GM23248 (cell line): ENCODE measurements at regions not wholly inside any gene's neighbourhood (a gene's known extent, or its start where the extent isn't known, plus 50 kb on each side); places are given as distances from the start of the nearest gene placed in this dataset.

Experiments
- DNase-seq: peaks from one replicate; pipeline ENCODE4 v3.0.0-alpha.2; 2015
- H2AFZ ChIP-seq: fragments of 200-600 bp; sonication (generic); 2 replicates; pipeline ENCODE4 v1.6.1; 2016; ENCODE audit warnings: antibody characterized with exemption
- H3F3A ChIP-seq: fragments of 200-600 bp; sonication (generic); 2 replicates; pipeline ENCODE4 v1.6.1; 2016; ENCODE audit warnings: mild to moderate bottlenecking, antibody characterized with exemption, mixed run types; ENCODE audit not compliant: insufficient read depth
- H3K27ac ChIP-seq: fragments of 200-600 bp; sonication (generic); 2 replicates; pipeline ENCODE4 v1.5.1; 2016; ENCODE audit warnings: mild to moderate bottlenecking
- H3K27me3 ChIP-seq: fragments of 200-600 bp; sonication (generic); replicated peaks from 2 replicates; pipeline ENCODE4 v1.6.1; 2016; ENCODE audit warnings: mild to moderate bottlenecking; ENCODE audit not compliant: insufficient read depth
- H3K36me3 ChIP-seq: fragments of 200-600 bp; sonication (generic); 2 replicates; pipeline ENCODE4 v1.6.1; 2016; ENCODE audit warnings: low read depth, mild to moderate bottlenecking
- H3K4me1 ChIP-seq: fragments of 200-600 bp; sonication (generic); 2 replicates; pipeline ENCODE4 v1.6.1; 2016; ENCODE audit warnings: mild to moderate bottlenecking; ENCODE audit not compliant: insufficient read depth
- H3K4me2 ChIP-seq: fragments of 200-600 bp; sonication (generic); one replicate; pipeline ENCODE4 v1.6.1; 2016; ENCODE audit warnings: mild to moderate bottlenecking; ENCODE audit not compliant: unreplicated experiment
- H3K4me3 ChIP-seq: fragments of 200-600 bp; sonication (generic); 2 replicates; pipeline ENCODE4 v1.5.1; 2016; ENCODE audit warnings: mild to moderate bottlenecking
- H3K79me2 ChIP-seq: fragments of 200-600 bp; sonication (generic); 2 replicates; pipeline ENCODE4 v1.6.1; 2016; ENCODE audit warnings: mild to moderate bottlenecking; ENCODE audit not compliant: insufficient read depth
- H3K9ac ChIP-seq: fragments of 200-600 bp; sonication (generic); 2 replicates; pipeline ENCODE4 v1.6.1; 2016; ENCODE audit warnings: mild to moderate bottlenecking
- H3K9me2 ChIP-seq: fragments of 200-600 bp; sonication (generic); 2 replicates; pipeline ENCODE4 v1.6.1; 2016; ENCODE audit warnings: mixed run types, mild to moderate bottlenecking, moderate library complexity; ENCODE audit not compliant: insufficient read depth
- H3K9me3 ChIP-seq: fragments of 200-600 bp; sonication (generic); one replicate; pipeline ENCODE4 v1.6.1; 2017; ENCODE audit warnings: low read depth
- H4K20me1 ChIP-seq: fragments of 200-600 bp; sonication (generic); 2 replicates; pipeline ENCODE4 v1.6.0; 2016; ENCODE audit not compliant: insufficient read depth
- EZH2 ChIP-seq: fragments of 200-600 bp; sonication (generic); IDR thresholded peaks from 2 replicates; pipeline ENCODE4 v1.6.1; 2018; ENCODE audit warnings: antibody characterized with exemption, mild to moderate bottlenecking; ENCODE audit not compliant: insufficient read depth, poor library complexity, severe bottlenecking
- EZH2phosphoT487 ChIP-seq: fragments of 200-600 bp; sonication (generic); IDR thresholded peaks from 2 replicates; pipeline ENCODE4 v1.6.1; 2018; ENCODE audit warnings: antibody characterized with exemption, moderate library complexity, mild to moderate bottlenecking, low read depth; ENCODE audit not compliant: insufficient read depth
- WGBS, 2 experiments: methylation state at CpG; one replicate each; pipeline ENCODE4 v1.1.6; 2015 to 2017; ENCODE audit warnings: low lambda C conversion rate in 2 of 2, low coverage in 1 of 2; ENCODE audit errors: missing lambda C conversion rate in 2 of 2; 5-methylcytosine and 5-hydroxymethylcytosine counted together
- in situ Hi-C: fragments of 300-500 bp; cut with MboI; formaldehyde crosslinking; loops from 2 replicates; pipeline ENCODE4 v1.15.0; 2020

GRCh38 chr2:65545837-65546805 lies 113.7 kb upstream of the SPRED2 start:
- Histone ChIP-seq H3K9me2 (no peaks in the 10 kb centered on the region), H3K9me3 (no peaks in the 10 kb centered on the region), H3K4me1 (peaks cover 33% of the 10 kb centered on the region), H3K27me3 (no peaks in the 10 kb centered on the region), H3K9ac (no peak overlapping the region), H2AFZ (peak overlapping the region; percentile 11; the same call in 1 of the 2 replicates), H3K79me2 (no peaks in the 10 kb centered on the region), H3K27ac (peak overlapping the region; percentile 40), H3F3A (peaks cover 40% of the 10 kb centered on the region), H3K4me2 (peak overlapping the region; percentile 52), H3K36me3 (no peaks in the 10 kb centered on the region), H3K4me3 (0 out of 2 replicates have a peak overlapping the region, but pooled peaks have one; percentile 10), H4K20me1 (no peaks in the 10 kb centered on the region)
- WGBS, 2 experiments: 32 to 37% methylated on average over 4 of the region's 4 CpGs
- in situ Hi-C loops: loop anchor here (5.0 kb wide), 1 partner anchor 279 kb away; no protein-coding TSS in a partner anchor
- TF ChIP-seq EZH2phosphoT487 (no peak), EZH2 (no peak)
- peak; percentile 69 for DNase-seq

- WGBS, 2 experiments: 97 to 99% methylated on average over 6 of the region's 6 CpGs
- Histone ChIP-seq H3K79me2 (no peaks in the 10 kb centered on the region), H3K4me1 (peaks cover 28% of the 10 kb centered on the region), H4K20me1 (no peaks in the 10 kb centered on the region), H2AFZ (no peak overlapping the region), H3K4me2 (no peak overlapping the region), H3K36me3 (no peaks in the 10 kb centered on the region), H3K4me3 (no peak overlapping the region), H3K27ac (no peak overlapping the region), H3K9me2 (no peaks in the 10 kb centered on the region), H3F3A (peaks cover 28% of the 10 kb centered on the region), H3K9me3 (no peaks in the 10 kb centered on the region), H3K9ac (no peak overlapping the region), H3K27me3 (no peaks in the 10 kb centered on the region)
- DNase-seq: no peak
- no peak for TF ChIP-seq EZH2phosphoT487
- in situ Hi-C loops: no loop called here
These were observed 109.4 kb upstream of the SPRED2 start for GRCh38 chr2:65541773-65542172.

- no peak for DNase-seq
- Histone ChIP-seq H3K27me3 (no peaks in the 10 kb centered on the region), H3K9me3 (no peaks in the 10 kb centered on the region), H4K20me1 (no peaks in the 10 kb centered on the region), H3F3A (peaks cover 12% of the 10 kb centered on the region), H3K4me1 (peaks cover 13% of the 10 kb centered on the region), H3K27ac (no peak overlapping the region), H3K36me3 (no peaks in the 10 kb centered on the region), H3K9ac (no peak overlapping the region), H2AFZ (no peak overlapping the region), H3K9me2 (no peaks in the 10 kb centered on the region), H3K4me3 (no peak overlapping the region), H3K79me2 (no peaks in the 10 kb centered on the region), H3K4me2 (no peak overlapping the region)
- 82 to 89% methylated on average over 4 of the region's 4 CpGs for WGBS, 2 experiments
- no peak for TF ChIP-seq EZH2
- no peak for TF ChIP-seq EZH2phosphoT487
- in situ Hi-C loops: no loop called here
These were observed 107.2 kb upstream of the SPRED2 start for GRCh38 chr2:65539633-65540032.

- Histone ChIP-seq H3K27me3 (no peaks in the 10 kb centered on the region), H3K4me3 (no peak overlapping the region), H3K9me3 (no peaks in the 10 kb centered on the region), H3K9me2 (no peaks in the 10 kb centered on the region), H3K36me3 (no peaks in the 10 kb centered on the region), H3K79me2 (no peaks in the 10 kb centered on the region), H4K20me1 (no peaks in the 10 kb centered on the region), H3K27ac (peak overlapping the region; percentile 40), H3K9ac (no peak overlapping the region), H3F3A (peaks cover 12% of the 10 kb centered on the region), H3K4me1 (peaks cover 13% of the 10 kb centered on the region), H3K4me2 (no peak overlapping the region), H2AFZ (peak overlapping the region; percentile 13; the same call in 1 of the 2 replicates)
- TF ChIP-seq EZH2 (no peak), EZH2phosphoT487 (no peak)
- DNase-seq: peak; percentile 70
- in situ Hi-C loops: no loop called here
- 62 to 63% methylated on average over 7 of the region's 7 CpGs for WGBS, 2 experiments
These were observed 105.4 kb upstream of the SPRED2 start for GRCh38 chr2:65537651-65538385.
